Ovary (tissue), 3 donors: ENCODE measurements at regions not wholly inside any gene's neighbourhood (a gene's known extent, or its start where the extent isn't known, plus 50 kb on each side); places are given as distances from the start of the nearest gene placed in this dataset.

Experiments used
- CTCF ChIP-seq, 3 donors: fragments of 450-650 bp in 2 of 3; fragments of 200-600 bp in 1 of 3; IDR thresholded peaks; one replicate each; pipeline versions ENCODE4 v1.5.1 to v1.8.0; 2016 to 2022; ENCODE audit warnings: antibody characterized with exemption in 3 of 3, mild to moderate bottlenecking in 1 of 3
- EP300 ChIP-seq: sonication (generic); formaldehyde crosslinking; IDR thresholded peaks from one replicate; pipeline ENCODE4 v1.6.1; 2017; ENCODE audit warnings: antibody characterized with exemption
- POLR2A ChIP-seq: fragments of 450-650 bp; IDR thresholded peaks from one replicate; pipeline ENCODE4 v1.6.1; 2017; ENCODE audit warnings: antibody characterized with exemption, mild to moderate bottlenecking, moderate library complexity
- donor health status: DM: no; HTN: no; CAD: no.

- TF ChIP-seq CTCF (IDR thresholded peaks at IDR 0.05) (no peak), EP300 (no peak), POLR2A (no peak)
These were observed 752.1 kb downstream of the DTWD2 start for GRCh38 chr5:118236108-118236849.
